Left lung (tissue), 4 donors: ENCODE measurements at regions not wholly inside any gene's neighbourhood (a gene's known extent, or its start where the extent isn't known, plus 50 kb on each side); places are given as distances from the start of the nearest gene placed in this dataset.

Experiments used
- ATAC-seq: fragments of 200-7000 bp; cut with Tn5 transposase; one replicate; pipeline ENCODE4 v1.9.1; 2020; ENCODE audit warnings: moderate library complexity
- DNase-seq, 4 donors: peaks; one replicate each; pipeline ENCODE4 v3.0.0-alpha.2; 2013 to 2020
- H3K27ac ChIP-seq, 2 donors: fragments of 200-600 bp; sonication (generic) in 1 of 2; one replicate each; pipeline versions ENCODE4 v1.5.0 to v1.8.0; 2020 to 2021
- H3K27me3 ChIP-seq, 2 donors: fragments of 200-600 bp; sonication (generic) in 1 of 2; one replicate each; pipeline versions ENCODE4 v1.5.0 to v1.8.0; 2020 to 2021
- H3K36me3 ChIP-seq, 2 donors: fragments of 200-600 bp; sonication (generic) in 1 of 2; one replicate each; pipeline versions ENCODE4 v1.5.0 to v1.8.0; 2020 to 2021
- H3K4me1 ChIP-seq, 2 donors: fragments of 200-600 bp; one replicate each; pipeline ENCODE4 v1.8.0; 2021
- H3K4me3 ChIP-seq, 2 donors: fragments of 200-600 bp; sonication (generic) in 1 of 2; one replicate each; pipeline versions ENCODE4 v1.5.0 to v1.8.0; 2020 to 2021; ENCODE audit warnings: mild to moderate bottlenecking in 1 of 2
- H3K9me3 ChIP-seq, 2 donors: fragments of 200-600 bp; sonication (generic) in 1 of 2; one replicate each; pipeline versions ENCODE4 v1.5.0 to v1.8.0; 2020 to 2021
- intact Hi-C, 2 donors: fragments of 100-400 bp; cut with DNase I; formaldehyde crosslinking; loops; one replicate each; pipeline versions ENCODE4 v1.11.2 to v1.14.2; 2022
- TF ChIP-seq, protein P1 (sequence below), 2 donors: fragments of 200-600 bp; sonication (generic) in 1 of 2; IDR thresholded peaks; one replicate each; pipeline versions ENCODE4 v1.5.0 to v1.8.0; 2021; ENCODE audit warnings: antibody characterized with exemption in 2 of 2
- donor health status: DM: no; HTN: yes; CAD: no.
- donor health status: DM: no; HTN: no; CAD: no.

DNA sequence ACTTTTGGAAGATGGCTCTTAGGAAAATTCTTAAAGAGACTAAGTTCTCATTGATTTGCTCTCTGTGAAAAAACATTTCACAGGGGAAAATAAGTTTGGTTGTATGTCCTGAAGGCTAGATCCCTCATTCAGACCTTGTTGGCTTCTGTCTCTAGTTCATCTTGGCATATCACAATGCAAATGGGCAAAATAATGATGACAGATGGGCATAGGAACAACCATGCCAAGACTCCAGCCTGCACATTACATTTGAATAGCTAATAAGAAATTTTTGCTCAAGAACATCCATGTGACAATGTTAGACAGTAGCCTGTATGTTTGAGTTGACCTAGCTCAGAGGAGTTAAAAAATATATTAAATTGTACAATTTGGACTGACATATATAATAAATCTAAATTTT lies 292.9 kb downstream of the PLA2G4A start:
- intact Hi-C loops, result no loop called here
- TF ChIP-seq, protein P1, sequence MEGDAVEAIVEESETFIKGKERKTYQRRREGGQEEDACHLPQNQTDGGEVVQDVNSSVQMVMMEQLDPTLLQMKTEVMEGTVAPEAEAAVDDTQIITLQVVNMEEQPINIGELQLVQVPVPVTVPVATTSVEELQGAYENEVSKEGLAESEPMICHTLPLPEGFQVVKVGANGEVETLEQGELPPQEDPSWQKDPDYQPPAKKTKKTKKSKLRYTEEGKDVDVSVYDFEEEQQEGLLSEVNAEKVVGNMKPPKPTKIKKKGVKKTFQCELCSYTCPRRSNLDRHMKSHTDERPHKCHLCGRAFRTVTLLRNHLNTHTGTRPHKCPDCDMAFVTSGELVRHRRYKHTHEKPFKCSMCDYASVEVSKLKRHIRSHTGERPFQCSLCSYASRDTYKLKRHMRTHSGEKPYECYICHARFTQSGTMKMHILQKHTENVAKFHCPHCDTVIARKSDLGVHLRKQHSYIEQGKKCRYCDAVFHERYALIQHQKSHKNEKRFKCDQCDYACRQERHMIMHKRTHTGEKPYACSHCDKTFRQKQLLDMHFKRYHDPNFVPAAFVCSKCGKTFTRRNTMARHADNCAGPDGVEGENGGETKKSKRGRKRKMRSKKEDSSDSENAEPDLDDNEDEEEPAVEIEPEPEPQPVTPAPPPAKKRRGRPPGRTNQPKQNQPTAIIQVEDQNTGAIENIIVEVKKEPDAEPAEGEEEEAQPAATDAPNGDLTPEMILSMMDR (IDR thresholded peaks at IDR 0.05), result no peak

DNA sequence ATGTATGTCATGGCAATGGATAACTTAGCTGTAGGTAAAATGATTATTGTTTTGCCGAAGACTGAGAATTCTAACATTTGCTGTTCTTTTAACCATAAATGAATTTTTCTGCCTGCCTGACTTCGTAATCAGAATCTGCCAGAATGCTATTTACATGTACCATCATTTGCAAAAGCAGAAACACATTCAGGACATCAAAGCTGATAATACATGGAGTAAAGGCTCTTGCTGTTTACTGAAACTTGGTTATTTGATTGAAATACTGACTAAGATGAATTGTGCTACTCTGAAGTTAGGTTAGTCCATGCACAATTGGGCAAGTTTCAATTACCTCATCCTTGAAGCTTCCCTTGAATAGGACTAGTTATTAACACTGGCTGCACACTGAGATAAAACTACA lies 293.8 kb downstream of the PLA2G4A start:
- ATAC-seq (no peak), DNase-seq (no peak)
- Histone ChIP-seq H3K9me3 (no peaks in the 10 kb centered on the region), H3K4me1 (no peaks in the 10 kb centered on the region), H3K36me3 (no peaks in the 10 kb centered on the region), H3K27me3 (no peaks in the 10 kb centered on the region), H3K27ac (no peak overlapping the region), H3K4me3 (no peak overlapping the region)
- intact Hi-C loops, result no loop called here
- TF ChIP-seq, protein P1 (IDR thresholded peaks at IDR 0.05), result no peak

More for the DNA sequence above, 292.9 kb downstream of the PLA2G4A start:
- DNase-seq (no peak), ATAC-seq (no peak)
- H3K9me3 ChIP-seq, result no peaks in the 10 kb centered on the region
- no peaks in the 10 kb centered on the region for H3K4me1 ChIP-seq
- H3K27me3 ChIP-seq, result no peaks in the 10 kb centered on the region
- no peak overlapping the region for H3K27ac ChIP-seq
- H3K36me3 ChIP-seq, result no peaks in the 10 kb centered on the region
- no peak overlapping the region for H3K4me3 ChIP-seq

DNA sequence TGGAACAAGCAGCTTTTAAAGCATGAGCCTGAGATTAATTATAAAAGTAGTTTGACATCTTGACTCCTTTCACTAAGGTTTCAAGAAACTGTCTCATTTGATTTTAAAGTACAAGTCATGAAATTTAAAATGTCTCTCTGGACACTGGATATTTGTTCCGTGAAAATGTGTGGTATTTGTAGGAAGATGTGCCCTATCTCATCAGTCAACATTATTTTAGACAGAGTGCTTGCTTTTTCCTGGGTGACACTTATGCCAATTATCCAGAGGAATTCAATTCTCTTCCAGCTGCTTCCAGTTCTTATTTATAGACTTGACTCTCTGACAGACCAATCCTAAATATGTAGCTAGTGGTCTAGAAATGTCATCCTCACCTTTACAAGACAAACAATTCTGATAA lies 300.4 kb downstream of the PLA2G4A start:
- TF ChIP-seq, protein P1 (IDR thresholded peaks at IDR 0.05), result no peak
- H3K36me3 ChIP-seq, result no peaks in the 10 kb centered on the region
- H3K4me1 ChIP-seq, result no peaks in the 10 kb centered on the region
- DNase-seq, result no peak
- no peak for ATAC-seq
- intact Hi-C loops, result no loop called here
- H3K4me3 ChIP-seq, result no peak overlapping the region
- peaks cover 0 to 8% of the 10 kb centered on the region in 2 donors for H3K9me3 ChIP-seq
- no peak overlapping the region for H3K27ac ChIP-seq
- no peaks in the 10 kb centered on the region for H3K27me3 ChIP-seq

DNA sequence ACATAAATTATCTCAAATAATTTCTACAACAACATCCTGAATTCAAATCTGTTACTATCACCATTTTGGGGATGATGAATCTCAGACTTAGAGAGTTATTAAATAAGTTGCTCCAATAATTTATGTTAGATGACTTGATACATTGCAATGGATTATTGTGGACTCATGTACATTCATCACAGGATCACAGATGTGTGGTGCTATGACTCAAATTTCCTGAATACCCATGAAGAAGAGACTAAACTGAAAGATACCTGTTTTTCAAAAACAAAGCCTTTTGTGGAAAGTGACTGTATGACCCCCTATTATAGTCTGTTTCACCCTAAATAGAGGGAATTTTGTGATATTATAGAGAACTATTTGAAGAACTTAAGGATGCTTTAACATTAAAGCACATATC lies 315.0 kb downstream of the PLA2G4A start:
- Histone ChIP-seq H3K36me3 (no peaks in the 10 kb centered on the region), H3K4me1 (no peaks in the 10 kb centered on the region), H3K27ac (no peak overlapping the region), H3K27me3 (no peaks in the 10 kb centered on the region), H3K4me3 (no peak overlapping the region), H3K9me3 (peaks cover 0 to 7% of the 10 kb centered on the region in 2 donors)
- TF ChIP-seq, protein P1 (IDR thresholded peaks at IDR 0.05), result no peak
- ATAC-seq (no peak), DNase-seq (no peak)
- intact Hi-C loops, result no loop called here

DNA sequence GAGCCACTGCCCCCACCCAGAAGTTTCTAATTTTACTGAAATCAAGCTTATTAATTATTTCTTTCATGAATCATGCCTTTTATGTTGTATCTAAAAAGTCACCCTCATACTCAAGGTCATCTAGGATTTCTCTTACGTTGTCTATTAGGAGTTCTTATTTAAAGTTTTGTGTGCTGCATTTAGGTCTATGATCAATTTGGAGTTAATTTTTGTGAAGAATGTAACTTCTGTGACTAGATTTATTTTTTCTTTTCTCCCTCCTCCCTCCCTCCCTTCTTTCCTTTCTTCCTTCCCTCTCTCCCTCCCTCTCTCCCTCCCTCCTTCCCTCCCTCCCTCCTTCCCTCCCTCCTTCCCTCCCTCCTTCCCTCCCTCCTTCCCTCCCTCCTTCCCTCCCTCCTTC lies 317.6 kb downstream of the PLA2G4A start:
- Histone ChIP-seq H3K36me3 (no peaks in the 10 kb centered on the region), H3K27ac (no peak overlapping the region), H3K27me3 (no peaks in the 10 kb centered on the region), H3K4me1 (no peaks in the 10 kb centered on the region), H3K9me3 (peaks cover 0 to 17% of the 10 kb centered on the region in 2 donors), H3K4me3 (no peak overlapping the region)
- intact Hi-C loops, result no loop called here
- TF ChIP-seq, protein P1 (IDR thresholded peaks at IDR 0.05), result no peak
- DNase-seq (no peak), ATAC-seq (no peak)
